ENCODE measurements at regions not wholly inside any gene's neighbourhood (a gene's known extent, or its start where the extent isn't known, plus 50 kb on each side); places are given as distances from the start of the nearest gene placed in this dataset.
A peak's percentile ranks its signal among the peaks of the same experiment; 100 is the strongest.

- DNase-seq (ENCODE audit: low spot score): no peak
Observed at GRCh38 chr4:3343358-3343757, 50.5 kb downstream of the RGS12 start.

GRCh38 chr4:3344104-3344503 is 51.3 kb downstream of the RGS12 start:
- no peak for DNase-seq (ENCODE audit: low spot score)

DNA sequence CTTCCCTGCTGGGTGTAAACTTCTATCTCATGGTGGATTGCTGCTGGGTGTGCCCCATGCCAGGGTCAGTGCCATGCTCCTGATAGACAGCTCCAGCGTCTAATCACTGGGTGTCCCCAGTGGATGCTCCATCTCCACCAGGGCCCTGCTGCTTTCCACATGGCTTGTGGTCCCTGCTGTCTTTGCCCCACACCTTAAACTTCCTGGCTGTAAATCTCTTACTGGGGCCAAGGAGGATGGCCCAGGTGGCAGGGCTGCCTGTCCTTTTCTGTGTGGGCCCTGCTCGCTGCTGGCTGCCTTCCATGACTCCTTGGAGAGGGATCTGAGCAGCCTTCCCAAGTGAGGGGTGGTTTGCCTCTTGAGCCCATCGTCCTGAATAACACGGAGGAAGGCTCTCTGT is 51.8 kb downstream of the RGS12 start:
- DNase-seq (ENCODE audit: low spot score): no peak

- DNase-seq (ENCODE audit: low spot score): no peak
Observed at GRCh38 chr4:3345384-3345783, 52.6 kb downstream of the RGS12 start.

- DNase-seq (ENCODE audit: low spot score): peak; percentile 53
Observed at GRCh38 chr4:3346146-3346545, 53.3 kb downstream of the RGS12 start.

- DNase-seq (ENCODE audit: low spot score): peak; percentile 82
Observed at GRCh38 chr4:3347871-3348270, 55.0 kb downstream of the RGS12 start.

GRCh38 chr4:3348621-3349020 is 55.8 kb downstream of the RGS12 start:
- DNase-seq (ENCODE audit: low spot score): no peak

GRCh38 chr4:3349116-3349515 is 56.3 kb downstream of the RGS12 start:
- no peak for DNase-seq (ENCODE audit: low spot score)

GRCh38 chr4:3351997-3352396 is 59.2 kb downstream of the RGS12 start:
- no peak for DNase-seq (ENCODE audit: low spot score)

DNA sequence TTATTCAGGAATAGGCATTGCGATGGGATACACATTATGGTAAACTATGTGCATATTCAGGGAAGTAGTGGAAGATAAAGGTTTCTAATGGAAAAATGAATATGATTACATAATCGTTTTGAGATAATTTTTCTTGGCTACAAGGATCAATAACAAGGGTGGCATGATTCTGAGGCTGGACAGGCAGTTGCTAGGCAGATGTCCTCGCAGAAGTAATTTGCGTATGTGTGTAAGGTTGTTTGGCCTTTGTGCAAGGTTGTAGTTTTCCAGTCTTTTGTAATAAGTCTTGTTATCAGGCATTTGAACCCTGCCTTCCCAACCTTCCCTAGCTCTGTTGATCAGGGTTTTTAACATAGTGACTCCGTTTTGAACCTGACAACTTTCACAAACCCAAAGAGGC is 59.7 kb downstream of the RGS12 start:
- DNase-seq (ENCODE audit: low spot score): no peak

DNA sequence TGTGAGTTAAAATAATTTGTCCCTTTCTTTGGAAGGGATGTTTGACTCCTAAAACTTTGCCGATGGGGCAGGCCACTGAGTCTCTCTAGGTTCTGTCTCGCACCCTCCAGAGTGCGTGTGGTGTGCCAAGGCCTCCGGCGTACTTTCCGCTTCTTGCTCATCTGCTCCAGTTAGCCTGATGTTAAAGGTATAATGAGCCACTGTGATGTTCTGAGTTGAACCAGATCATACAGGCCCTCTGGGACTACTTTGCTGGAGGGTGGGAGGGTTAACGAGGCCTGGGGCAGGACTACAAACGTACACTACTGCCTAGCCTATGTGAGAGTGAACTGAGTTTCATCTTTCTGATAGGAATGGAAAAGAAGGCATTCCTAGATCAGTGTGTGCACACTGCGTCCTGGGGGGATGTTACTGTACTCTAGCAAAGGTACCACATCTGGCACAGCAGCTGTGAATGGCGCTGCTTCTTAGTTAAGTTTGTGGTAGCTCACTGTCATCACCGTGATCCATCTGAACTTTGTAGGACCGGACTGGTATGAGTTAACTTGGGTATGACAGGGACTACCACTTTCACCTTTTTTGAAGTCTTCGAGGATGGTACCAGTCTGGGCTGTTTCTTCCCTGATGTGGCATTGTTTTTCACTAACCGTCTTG is 60.2 kb downstream of the RGS12 start:
- DNase-seq (ENCODE audit: low spot score): no peak

DNA sequence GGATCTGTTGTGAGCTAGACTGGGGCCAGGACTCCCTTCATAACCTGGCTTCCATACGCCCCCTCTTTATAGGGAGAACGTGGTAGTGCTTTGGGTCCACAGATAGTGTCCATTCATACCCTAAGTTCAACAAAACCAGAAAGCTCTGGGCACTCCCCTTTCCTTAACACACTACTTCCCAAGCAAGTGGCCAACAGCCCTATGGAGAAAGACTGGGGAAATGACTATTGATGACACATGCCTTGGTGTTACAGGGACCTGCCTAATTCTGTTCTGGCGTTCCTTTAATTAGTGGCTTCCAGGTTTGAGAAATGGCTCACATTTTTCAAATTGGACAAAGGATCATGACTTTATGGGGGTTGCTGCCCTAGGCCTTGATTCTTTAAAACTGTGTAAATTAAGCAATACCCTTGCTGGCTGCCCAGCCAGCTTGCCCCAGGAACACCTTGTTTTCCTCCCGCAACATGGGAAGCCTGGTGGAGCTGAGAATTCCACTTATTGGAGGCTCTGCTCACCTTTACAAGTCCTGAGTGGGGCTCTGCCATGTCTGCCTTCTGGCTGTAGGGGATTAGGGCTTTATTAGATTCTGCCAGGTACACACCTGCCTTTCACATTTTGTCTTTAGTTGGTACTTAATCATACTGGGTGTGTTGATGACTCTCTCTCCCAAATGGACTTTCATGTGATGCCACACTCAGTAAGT is 61.1 kb downstream of the RGS12 start:
- DNase-seq (ENCODE audit: low spot score): no peak

- DNase-seq (ENCODE audit: low spot score): no peak
Observed at GRCh38 chr4:3354455-3354811, 61.6 kb downstream of the RGS12 start.

DNA sequence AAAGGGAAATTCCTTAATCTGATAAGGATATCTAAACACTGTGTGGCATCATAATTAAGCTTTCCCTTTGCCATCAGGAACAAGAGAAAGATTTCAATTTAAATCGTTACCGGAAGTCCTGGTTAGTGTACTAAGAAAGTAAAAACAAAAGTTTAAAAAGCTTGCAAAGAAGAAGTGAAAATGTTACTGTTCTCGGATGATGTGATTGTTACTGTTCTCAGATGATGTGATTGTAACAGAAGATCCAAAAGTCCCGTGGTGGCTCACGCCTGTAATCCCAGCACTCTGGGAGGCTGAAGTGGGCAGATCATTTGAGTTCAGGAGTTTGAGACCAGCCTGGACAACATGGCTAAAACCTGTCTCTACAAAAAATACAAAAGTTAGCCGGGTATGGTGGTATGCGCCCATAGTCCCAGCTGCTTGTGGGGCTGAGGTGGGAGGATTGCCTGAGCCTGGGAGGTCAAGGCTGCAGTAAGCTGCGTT is 62.5 kb downstream of the RGS12 start:
- DNase-seq (ENCODE audit: low spot score): no peak

DNA sequence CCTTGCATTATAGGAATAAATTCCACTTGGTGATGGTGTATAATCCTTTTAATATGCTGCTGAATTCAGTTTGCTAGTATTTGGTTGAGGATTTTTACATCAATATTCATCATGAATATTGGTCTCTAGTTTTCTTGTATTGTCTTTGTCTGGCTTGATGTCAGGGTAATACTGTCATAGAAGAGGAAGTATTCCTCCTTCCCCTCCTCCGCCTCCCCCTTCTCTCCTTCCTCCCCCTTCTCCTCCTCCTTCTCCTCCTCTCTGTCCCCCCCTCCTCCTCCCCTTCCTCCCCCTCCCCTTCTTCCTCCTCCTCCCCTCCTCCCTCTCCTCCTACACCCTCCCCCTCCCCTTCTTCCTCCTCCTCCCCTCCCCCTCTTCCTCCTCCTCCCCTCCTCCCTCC is 65.8 kb downstream of the RGS12 start:
- DNase-seq (ENCODE audit: low spot score): no peak

- DNase-seq (ENCODE audit: low spot score): no peak
Observed at GRCh38 chr4:3360777-3361176, 68.0 kb downstream of the RGS12 start.

DNA sequence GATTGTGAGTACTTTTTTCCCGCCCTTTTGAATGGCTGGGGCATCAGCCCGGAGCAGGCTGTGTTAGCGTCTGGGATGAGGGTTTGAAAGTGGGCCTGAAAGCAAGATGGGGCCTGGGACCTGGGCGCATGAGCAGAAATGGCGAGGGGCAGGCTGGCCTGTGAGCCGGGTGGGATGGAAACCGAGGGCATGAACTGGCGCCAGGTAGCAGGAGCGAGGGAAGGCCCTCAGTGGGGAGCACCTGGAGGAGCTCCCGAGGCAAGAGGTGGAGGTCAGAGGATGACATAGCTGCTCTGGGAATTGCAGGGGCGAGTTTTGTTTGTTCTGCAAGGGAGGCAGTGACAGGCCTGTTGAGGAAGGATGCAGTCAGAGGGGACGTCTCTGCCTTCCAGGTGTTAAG is 68.6 kb downstream of the RGS12 start:
- no peak for DNase-seq (ENCODE audit: low spot score)

DNA sequence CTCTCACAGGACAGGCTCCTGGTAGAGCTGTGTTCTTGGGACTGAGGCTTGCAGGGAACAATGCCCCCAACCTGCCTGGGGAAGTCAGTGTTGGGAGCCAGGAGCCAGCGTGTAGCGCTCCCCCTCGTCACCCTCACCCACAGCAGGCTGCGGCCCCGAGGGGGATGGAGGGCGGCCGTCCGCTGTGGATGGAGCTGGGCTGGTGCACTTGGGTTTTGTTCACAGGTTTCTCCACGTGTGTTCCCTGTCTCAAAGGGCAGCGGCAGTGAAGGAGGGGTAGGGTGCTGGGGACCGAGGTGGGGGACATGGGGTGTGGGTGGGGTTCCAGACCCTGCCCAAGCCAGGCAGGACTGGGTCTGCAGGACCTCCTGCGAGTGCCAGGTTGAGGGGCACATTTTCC is 69.1 kb downstream of the RGS12 start:
- no peak for DNase-seq (ENCODE audit: low spot score)

GRCh38 chr4:3362431-3363287 is 69.8 kb downstream of the RGS12 start:
- DNase-seq (ENCODE audit: low spot score): no peak

GRCh38 chr4:3363411-3364141 is 70.8 kb downstream of the RGS12 start:
- DNase-seq (ENCODE audit: low spot score): no peak

- no peak for DNase-seq (ENCODE audit: low spot score)
Observed at GRCh38 chr4:3364199-3364598, 71.4 kb downstream of the RGS12 start.
